Bone marrow (tissue), 2 donors: ENCODE measurements at regions not wholly inside any gene's neighbourhood (a gene's known extent, or its start where the extent isn't known, plus 50 kb on each side); places are given as distances from the start of the nearest gene placed in this dataset.

ENCODE experiments used
- DNase-seq, 2 donors: peaks; one replicate each; lab custom pipeline; 2025; lab: John Stamatoyannopoulos, UW

DNA sequence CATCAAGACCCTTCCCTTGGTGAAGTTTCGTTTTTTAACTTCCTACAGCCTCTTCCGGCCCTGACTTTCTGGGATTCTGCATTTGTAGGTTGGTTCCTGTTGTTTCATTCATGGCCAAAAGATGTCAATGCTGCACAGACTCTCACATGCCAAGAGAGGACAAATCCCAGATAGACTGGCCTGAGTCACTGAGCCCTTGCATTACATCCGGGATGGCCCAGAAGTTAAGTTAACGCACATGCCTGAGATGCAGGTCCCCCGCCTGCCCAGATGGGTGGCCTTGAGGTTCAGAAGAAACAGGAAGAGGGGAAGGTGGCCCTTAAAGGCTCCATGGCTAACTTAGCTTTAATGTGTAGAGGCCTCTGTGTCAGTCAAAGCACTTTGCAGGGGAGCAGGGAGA is 51.6 kb upstream of the SRGAP3 start:
- no peak for DNase-seq

GRCh38 chr3:9301798-9302197 is 52.4 kb upstream of the SRGAP3 start:
- no peak for DNase-seq

DNA sequence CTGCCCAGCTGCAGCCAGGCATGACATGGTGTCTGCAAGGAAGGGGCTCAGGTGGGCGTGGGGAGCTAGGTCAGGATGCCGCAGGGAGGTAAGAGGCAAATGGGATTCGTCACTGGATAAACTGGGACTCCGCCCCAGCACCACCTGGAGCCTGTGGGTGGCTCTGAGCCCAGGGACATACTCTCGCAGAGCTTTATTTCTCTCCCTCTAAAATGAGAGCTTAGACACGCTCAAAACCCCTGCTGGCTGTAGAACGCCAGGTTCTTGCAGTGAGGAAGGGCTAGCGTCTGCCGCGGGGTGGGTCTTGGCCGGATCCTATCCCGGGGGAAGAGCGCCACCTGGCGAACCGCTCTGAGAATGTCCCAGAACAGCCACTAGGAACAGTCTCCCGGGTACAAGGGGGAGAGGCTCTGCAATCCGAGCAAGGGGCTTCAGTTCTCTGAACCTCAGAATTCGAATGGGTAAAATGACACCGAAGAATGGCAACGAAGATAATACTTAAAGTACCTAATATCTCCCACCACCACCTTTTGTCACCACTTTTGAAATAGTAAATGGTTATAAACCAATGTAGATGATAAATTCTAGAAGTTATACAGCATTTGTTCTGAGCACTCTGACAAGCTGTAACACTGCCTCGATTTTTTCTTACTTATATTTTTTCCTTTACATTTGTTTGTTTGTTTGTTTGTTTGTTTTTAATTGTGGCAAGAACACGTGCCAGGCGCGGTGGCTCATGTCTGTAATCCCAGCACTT is 53.2 kb upstream of the SRGAP3 start:
- DNase-seq: peak; percentile 42 to 68

GRCh38 chr3:9308298-9308990 is 54.4 kb upstream of the THUMPD3 start:
- no peak for DNase-seq

- no peak for DNase-seq
Observed at GRCh38 chr3:9310043-9310442, 52.8 kb upstream of the THUMPD3 start.

GRCh38 chr3:9311228-9311627 is 51.6 kb upstream of the THUMPD3 start:
- no peak for DNase-seq
